GM19467 (cell line): ENCODE measurements at regions not wholly inside any gene's neighbourhood (a gene's known extent, or its start where the extent isn't known, plus 50 kb on each side); places are given as distances from the start of the nearest gene placed in this dataset.

ENCODE experiments used
- ATAC-seq: cut with Tn5 transposase; IDR thresholded peaks from one replicate; pipeline ENCODE4 v1.9.1; 2021; ENCODE audit warnings: mild to moderate bottlenecking, moderate library complexity; ENCODE audit not compliant: unreplicated experiment

- no peak for ATAC-seq
These were observed 640.7 kb downstream of the BCOR start for GRCh38 chrX:39456894-39457604.

DNA sequence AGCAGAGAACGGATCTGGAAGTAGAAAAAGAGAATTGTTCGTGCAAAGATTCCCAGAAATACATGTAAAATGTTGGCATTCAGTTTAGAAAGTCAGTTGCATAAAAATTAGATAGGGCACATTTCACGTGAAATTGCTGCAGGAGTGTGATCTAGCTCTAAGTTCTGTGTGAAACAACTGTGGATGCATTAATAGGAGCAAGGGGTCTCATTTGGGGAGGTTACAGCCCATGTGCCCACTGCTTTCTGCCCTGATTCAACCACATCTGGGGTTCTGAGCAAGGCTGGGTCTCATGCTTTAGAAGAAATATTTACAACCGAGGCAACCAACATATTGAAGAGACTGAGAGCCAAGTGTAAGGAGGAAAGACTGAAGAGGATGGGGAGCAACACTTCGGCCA is 639.0 kb downstream of the BCOR start:
- ATAC-seq, result no peak

- ATAC-seq, result no peak
These were observed 638.6 kb downstream of the BCOR start for GRCh38 chrX:39459204-39459603.

DNA sequence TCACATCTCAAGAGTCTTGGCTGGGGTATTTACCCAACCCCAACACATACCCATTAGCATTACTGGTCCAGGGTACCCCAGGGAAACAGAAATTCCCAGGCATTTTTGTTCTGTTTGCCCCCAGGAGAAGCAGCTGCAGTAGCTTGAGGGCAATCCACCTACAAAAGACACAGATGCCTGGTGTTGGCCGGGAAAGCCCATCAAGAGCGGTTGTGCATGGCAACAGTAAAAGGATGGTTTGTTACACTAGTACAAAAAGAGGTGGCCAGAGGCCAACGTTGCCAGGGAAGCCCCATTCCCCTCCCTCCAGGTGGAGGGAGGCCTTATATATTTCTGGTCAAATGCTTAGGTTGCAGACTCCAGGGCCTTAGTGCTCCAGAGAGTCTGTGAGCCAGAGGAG is 637.8 kb downstream of the BCOR start:
- ATAC-seq, result no peak

DNA sequence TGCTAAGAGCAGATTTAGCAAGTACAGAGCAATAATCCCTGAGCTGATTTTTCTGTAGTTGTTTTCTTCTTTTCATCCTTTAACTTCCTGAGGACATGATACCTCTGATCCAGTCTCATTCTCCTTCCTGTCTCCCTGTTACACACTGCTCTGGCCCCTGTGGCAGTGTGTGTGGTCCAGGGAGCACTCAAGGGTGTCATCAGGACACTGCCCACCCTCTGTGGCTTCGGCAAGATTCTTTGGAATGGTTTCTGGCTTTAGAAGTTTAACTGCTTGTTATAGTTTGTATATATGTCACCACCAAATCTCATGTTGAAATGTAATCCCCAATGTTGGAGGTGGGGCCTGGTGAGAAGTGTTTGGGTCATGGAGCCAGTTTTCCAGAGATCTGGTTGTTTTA is 637.3 kb downstream of the BCOR start:
- ATAC-seq, result no peak

DNA sequence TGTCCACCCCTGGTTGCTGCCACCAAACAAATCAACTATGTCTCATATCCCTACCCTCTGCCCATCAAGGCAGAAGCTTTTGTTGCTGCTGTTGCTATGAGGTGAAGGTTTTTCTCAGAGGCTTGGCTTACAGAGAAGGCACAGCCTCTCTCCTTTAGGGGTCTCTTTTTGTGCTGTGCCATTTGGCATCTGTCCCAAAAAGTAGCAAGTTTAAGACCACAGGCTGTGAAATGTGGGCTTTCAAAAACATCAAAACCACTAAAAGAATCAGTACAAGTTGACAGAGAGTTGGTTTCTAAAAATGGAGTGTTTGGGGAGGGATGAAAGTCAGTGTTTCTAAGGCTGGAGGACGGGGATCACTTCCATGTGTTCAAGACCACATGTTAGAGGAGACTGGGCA is 634.9 kb downstream of the BCOR start:
- ATAC-seq, result no peak

DNA sequence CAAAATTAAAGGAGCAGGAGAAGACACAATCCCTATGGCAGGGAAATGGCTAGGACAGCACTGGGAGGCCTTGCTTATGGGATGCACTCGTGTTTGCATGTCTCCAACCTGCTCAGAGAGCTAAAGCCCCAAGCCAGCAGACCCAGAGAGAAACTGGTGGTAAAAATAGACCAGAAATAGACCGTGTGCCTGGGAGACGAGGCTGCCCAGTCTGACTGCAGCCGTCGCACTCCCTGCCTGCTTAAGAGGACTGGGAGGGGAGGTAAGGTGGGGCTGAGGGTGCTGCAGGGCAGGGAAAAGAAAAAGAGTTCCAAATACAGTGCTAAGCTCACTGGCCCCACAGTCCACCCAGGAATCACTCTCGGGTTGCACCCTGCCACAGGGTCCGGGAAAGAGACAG is 633.5 kb downstream of the BCOR start:
- no peak for ATAC-seq

DNA sequence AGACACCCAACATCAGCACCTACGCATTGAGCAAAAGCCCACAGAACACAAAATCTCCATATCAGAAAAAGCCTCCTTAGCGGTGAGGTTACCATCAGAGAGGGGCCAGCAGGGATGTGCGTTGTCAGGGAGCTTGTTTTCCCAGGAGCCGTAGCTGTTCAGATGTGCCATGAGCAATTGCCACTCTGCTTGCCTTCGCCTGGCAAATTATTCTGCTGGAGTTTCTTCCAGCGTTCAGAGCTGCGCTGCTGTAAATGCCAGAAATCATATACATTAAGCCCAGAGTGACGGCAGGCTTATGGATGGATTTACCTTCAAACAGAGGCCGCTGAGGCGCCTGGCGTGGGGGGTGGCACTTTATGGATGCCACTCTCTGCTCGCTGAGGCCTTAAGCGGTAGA is 632.3 kb downstream of the BCOR start:
- no peak for ATAC-seq

- no peak for ATAC-seq
These were observed 631.9 kb downstream of the BCOR start for GRCh38 chrX:39465906-39466305.

DNA sequence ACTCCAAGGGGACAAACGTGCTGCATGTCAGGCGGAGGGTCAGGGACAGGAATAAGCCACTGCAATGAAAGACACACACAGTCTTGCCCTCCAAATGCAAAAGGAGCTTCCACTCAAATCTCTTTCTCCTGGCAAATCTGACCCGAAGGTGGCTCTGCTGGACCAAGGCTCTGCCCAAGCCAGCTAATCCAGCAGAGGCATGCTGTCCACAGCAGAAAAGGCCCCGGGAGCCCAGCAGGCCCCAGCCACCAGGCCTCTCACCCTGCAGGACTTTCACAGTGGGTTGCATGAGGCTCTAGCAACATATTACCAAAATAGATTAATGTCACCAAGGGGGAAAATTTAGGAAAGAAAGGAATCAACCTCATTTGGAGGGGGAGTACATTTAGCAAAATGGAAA is 628.6 kb downstream of the BCOR start:
- ATAC-seq, result no peak

GRCh38 chrX:39470588-39471407 is 627.0 kb downstream of the BCOR start:
- ATAC-seq, result no peak

- no peak for ATAC-seq
These were observed 625.6 kb downstream of the BCOR start for GRCh38 chrX:39472161-39472560.

- ATAC-seq, result no peak
These were observed 623.9 kb downstream of the BCOR start for GRCh38 chrX:39473812-39474211.

DNA sequence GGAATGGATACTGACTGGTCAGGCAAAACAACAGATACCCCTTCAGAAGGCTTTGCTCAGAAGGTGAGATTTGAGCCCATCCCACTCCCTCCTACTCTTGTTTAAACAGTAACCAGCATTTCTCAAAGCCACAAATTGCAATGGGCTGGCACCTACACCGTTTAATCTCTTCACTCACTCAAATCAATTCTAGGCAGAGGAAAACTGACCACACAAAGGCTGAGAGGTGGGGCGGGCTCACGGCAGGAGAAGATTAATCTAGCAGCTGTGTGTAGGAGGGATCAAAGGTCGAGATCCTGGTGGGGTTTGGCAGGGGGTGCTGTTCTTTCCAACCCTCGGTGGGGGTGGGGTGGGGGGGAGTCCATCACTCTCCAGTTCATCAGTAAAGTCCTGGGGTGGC is 622.4 kb downstream of the BCOR start:
- no peak for ATAC-seq

- ATAC-seq, result no peak
These were observed 621.1 kb downstream of the BCOR start for GRCh38 chrX:39476604-39477021.

GRCh38 chrX:39477031-39477761 is 620.6 kb downstream of the BCOR start:
- no peak for ATAC-seq

DNA sequence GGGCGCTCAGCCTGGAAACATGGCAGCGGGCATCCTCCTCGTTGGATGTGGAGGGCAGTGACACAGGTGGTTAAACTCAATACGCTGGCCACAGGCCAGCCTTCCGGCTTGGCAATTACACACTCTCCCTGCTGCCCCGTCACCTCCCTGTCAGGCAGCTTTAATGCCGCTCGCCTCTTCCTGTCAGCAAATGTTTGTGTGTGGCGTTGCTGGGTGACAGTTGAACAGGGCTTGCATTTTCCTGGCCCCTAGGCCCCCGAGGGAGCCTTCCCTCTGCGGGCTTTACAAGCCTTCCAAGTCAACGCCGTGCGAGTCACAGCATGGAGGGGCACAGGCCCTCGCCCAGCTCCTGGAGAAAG is 620.0 kb downstream of the BCOR start:
- no peak for ATAC-seq

DNA sequence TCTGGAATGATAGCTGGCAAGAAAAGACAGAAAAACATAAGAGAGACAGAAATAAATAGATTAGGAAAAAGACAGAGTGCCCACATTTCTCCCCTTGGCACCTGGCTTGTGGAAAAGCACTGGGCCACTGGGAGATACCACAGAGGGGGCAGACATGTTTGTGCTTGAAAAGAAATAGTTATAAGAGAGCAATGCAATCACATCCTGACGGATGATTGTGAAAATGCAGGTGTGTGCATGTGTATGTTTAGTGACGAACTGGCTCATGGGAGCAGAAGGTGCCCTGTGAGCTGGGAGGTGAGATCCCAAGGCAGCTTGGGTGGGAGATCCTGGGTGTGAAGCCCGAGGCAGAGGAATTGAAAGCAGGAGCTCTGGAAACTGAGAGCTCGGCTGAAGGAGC is 617.9 kb downstream of the BCOR start:
- ATAC-seq, result no peak

DNA sequence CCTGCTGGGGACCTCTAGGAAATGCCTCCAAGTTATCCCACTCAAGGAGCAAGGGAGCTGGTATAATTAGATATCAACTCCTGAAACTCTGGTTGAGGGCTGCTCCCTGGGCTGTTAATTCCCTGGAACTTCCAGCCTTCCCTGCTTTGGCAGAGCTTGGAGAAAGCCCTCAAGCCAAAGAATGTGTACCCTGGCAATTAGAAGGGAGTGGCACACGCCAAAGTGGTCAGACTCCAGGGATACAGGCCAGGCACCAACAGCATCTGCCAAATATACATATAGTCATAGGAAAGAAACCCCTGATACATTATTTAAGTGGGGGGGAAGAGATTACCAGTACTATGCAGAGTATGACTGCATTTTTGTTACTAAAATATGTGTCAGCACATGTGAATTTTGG is 616.8 kb downstream of the BCOR start:
- no peak for ATAC-seq

DNA sequence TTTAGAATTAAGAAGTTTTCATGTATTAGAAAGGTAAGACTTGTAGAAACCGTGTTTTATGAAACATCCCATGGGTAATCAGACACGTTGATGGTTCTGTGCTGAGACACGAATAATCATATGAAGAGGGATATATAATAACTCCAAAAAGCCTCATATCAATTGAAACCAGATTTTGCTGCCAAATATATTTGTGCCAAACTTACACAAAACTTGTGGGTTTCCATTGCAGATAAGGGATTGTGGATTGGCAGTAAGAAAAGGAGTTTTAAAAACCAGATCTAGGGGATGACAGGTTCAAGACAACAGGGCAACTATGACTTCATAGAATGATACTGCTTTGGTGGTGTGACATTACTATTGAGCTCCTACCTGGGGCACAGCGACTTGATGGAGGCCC is 616.1 kb downstream of the BCOR start:
- ATAC-seq, result no peak

DNA sequence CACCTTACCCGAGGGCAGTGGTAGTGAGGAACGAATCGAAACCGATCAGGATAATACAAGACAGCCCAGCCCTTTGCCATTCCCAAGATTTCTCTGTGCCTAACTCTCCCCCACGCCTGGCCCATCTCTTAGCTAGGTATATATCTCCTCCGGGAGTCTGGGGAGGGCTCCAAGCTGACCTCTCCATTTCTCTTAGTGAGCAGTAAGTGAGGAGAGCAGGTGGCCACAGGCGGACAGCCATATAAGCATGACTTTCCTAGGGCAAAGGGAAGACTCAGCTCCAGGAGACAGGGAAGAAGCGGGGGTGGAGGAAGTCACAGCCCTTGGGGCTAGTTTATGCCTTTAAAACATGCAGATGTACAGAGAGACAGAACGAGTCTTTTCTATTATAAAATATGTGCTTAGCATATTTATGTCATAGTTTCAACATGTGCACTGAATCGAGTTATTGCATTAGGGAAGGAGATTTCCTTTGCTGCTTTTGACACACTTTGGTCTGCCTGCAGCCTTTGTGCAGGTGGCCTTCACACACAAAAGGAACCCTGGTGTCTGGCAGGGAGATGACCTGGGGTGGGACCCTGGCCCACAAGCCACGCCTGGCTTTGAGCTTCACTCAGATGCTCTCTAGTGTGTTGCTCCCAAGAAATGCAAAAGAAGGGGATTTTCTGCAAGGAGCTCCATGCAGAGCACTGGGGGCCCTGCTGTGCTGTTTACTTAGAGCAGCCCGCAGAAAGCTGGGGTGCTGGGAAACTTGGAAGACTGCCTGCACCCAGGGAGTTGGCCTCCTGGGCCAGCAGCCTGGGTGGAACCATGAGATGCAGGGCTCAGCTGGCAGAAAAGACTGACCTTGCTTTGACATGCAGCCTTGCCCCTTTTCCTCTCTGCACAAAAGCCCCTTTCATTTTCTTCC is 613.3 kb downstream of the BCOR start:
- no peak for ATAC-seq
